HEK293T (cell line): ENCODE measurements at regions not wholly inside any gene's neighbourhood (a gene's known extent, or its start where the extent isn't known, plus 50 kb on each side); places are given as distances from the start of the nearest gene placed in this dataset.

Source experiments
- ARNT ChIP-seq: fragments of 450-650 bp; IDR thresholded peaks from 2 replicates; pipeline ENCODE4 v1.6.1; 2017; ENCODE audit warnings: mild to moderate bottlenecking
- BHLHE40 ChIP-seq: fragments of 450-650 bp; IDR thresholded peaks from 2 replicates; pipeline ENCODE4 v1.6.1; 2016; ENCODE audit warnings: mild to moderate bottlenecking, moderate library complexity, borderline replicate concordance
- CTBP1 ChIP-seq: fragments of 450-650 bp; IDR thresholded peaks from 2 replicates; pipeline ENCODE4 v1.6.1; 2016; ENCODE audit warnings: borderline replicate concordance
- ELF4 ChIP-seq: fragments of 450-650 bp; IDR thresholded peaks from 2 replicates; pipeline ENCODE4 v1.6.1; 2017; ENCODE audit warnings: antibody characterized with exemption
- FOXA1 ChIP-seq: fragments of 450-650 bp; IDR thresholded peaks from 2 replicates; pipeline ENCODE4 v1.6.1; 2016; ENCODE audit warnings: mild to moderate bottlenecking
- FOXK2 ChIP-seq: fragments of 450-650 bp; IDR thresholded peaks from 2 replicates; pipeline ENCODE4 v1.6.1; 2016; ENCODE audit warnings: mild to moderate bottlenecking
- FOXM1 ChIP-seq: fragments of 450-650 bp; IDR thresholded peaks from 2 replicates; pipeline ENCODE4 v1.6.1; 2017; ENCODE audit warnings: mild to moderate bottlenecking, borderline replicate concordance
- LEF1 ChIP-seq: fragments of 450-650 bp; IDR thresholded peaks from 2 replicates; pipeline ENCODE4 v1.6.1; 2017; ENCODE audit warnings: mild to moderate bottlenecking, borderline replicate concordance
- NFRKB ChIP-seq: fragments of 450-650 bp; IDR thresholded peaks from 2 replicates; pipeline ENCODE4 v1.6.1; 2016; ENCODE audit warnings: mild to moderate bottlenecking, moderate library complexity
- SP1 ChIP-seq: fragments of 450-650 bp; IDR thresholded peaks from 2 replicates; pipeline ENCODE4 v1.6.1; 2017
- SUZ12 ChIP-seq: fragments of 450-650 bp; IDR thresholded peaks from 2 replicates; pipeline ENCODE4 v1.6.1; 2016; ENCODE audit warnings: mild to moderate bottlenecking
- ZNF384 ChIP-seq: fragments of 450-650 bp; IDR thresholded peaks from 2 replicates; pipeline ENCODE4 v1.6.1; 2016
- TF ChIP-seq, protein P1 (sequence below): fragments of 450-650 bp; IDR thresholded peaks from 2 replicates; pipeline ENCODE4 v1.6.1; 2016

DNA sequence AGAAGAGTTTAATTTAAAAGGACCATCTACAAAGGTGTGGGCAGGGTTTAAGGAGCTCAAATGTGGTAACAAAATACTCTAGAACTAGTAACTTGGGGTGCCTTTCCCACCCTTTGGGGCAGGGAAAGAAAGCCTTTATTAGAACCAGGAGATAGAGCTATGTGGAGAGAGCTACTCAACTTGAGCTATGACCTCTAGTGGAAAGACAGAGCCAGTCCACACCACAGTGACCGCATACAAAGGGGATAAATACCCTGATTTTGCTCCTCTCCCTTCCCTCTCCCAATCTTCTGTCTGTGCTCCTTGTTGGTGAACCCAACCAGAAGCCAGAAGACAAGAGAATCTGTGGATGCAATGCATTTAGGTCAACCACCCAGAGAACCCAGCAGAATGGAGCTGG is 54.4 kb upstream of the JAK1 start:
- TF ChIP-seq FOXA1 (no peak), BHLHE40 (no peak), SP1 (no peak), FOXM1 (no peak), SUZ12 (no peak), ARNT (no peak), CTBP1 (no peak), ELF4 (no peak), LEF1 (no peak), ZNF384 (no peak), NFRKB (no peak), FOXK2 (no peak)
- TF ChIP-seq, protein P1, sequence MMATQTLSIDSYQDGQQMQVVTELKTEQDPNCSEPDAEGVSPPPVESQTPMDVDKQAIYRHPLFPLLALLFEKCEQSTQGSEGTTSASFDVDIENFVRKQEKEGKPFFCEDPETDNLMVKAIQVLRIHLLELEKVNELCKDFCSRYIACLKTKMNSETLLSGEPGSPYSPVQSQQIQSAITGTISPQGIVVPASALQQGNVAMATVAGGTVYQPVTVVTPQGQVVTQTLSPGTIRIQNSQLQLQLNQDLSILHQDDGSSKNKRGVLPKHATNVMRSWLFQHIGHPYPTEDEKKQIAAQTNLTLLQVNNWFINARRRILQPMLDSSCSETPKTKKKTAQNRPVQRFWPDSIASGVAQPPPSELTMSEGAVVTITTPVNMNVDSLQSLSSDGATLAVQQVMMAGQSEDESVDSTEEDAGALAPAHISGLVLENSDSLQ: no peak
